GM12873 (cell line): ENCODE measurements at regions not wholly inside any gene's neighbourhood (a gene's known extent, or its start where the extent isn't known, plus 50 kb on each side); places are given as distances from the start of the nearest gene placed in this dataset.

Experiments used
- TF ChIP-seq, protein P1 (sequence below): IDR thresholded peaks from 2 replicates; pipeline ENCODE4 v1.5.1; 2012; ENCODE audit warnings: low read depth, mild to moderate bottlenecking, moderate library complexity, low read length, control low read depth; ENCODE audit not compliant: insufficient read depth; ENCODE audit errors: missing control alignments

DNA sequence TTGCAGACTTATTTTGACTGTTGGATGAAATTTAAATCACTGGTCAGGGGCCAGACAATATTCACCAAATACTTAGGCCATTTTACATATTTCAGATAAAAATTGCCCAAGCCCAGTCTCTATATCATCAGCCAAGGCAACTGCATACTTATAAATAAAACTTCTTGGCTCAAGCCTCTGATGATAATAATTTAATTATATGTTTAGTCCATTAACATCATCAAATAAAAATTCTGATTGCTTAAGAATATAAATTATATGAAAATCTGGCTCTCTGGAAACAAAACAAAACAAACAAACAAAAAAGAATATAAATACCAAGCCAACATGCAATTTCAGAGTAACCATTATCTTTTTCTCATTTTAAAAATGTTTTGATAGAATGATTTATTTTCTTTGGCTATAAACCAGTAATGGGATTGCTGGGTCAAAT is 165.2 kb downstream of the BTG1 start:
- TF ChIP-seq, protein P1, sequence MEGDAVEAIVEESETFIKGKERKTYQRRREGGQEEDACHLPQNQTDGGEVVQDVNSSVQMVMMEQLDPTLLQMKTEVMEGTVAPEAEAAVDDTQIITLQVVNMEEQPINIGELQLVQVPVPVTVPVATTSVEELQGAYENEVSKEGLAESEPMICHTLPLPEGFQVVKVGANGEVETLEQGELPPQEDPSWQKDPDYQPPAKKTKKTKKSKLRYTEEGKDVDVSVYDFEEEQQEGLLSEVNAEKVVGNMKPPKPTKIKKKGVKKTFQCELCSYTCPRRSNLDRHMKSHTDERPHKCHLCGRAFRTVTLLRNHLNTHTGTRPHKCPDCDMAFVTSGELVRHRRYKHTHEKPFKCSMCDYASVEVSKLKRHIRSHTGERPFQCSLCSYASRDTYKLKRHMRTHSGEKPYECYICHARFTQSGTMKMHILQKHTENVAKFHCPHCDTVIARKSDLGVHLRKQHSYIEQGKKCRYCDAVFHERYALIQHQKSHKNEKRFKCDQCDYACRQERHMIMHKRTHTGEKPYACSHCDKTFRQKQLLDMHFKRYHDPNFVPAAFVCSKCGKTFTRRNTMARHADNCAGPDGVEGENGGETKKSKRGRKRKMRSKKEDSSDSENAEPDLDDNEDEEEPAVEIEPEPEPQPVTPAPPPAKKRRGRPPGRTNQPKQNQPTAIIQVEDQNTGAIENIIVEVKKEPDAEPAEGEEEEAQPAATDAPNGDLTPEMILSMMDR: no peak

DNA sequence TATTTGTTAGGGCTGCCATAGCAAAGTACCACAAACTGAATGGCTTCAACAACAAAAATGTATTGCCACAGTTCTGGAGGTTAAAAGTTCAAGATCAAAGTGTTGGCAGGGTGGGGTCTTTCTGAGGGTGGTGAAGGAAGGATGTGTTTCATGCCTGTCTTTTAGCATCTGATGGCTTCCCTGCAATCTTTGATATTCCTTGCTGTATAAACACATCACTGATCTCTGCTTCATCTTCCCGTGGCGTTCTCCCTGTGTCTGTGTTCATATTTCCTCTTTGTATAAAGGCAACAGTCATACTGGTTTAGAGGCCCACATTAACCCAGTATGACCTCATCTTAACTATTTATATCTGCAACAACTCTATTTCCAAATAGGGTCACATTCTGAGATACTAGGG is 167.5 kb downstream of the BTG1 start:
- TF ChIP-seq, protein P1: no peak

DNA sequence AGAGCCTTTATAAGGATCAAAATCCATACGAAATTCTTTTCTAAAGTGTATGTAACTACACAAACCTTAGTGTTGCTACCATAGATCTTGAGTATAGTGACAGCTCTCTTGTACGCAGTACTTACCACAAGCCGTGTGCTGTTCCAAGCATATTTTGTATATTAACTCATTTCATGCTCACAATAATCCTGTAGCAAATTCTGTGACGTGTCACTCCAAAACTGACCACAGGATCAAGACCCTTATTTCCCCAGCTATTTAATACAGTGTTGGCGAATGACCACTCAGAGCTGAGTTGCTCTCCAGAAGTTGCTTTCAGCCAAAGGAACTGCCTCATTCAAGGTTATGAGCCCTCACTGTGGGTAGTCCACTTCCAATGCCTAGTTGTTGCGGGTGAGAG is 169.8 kb downstream of the BTG1 start:
- TF ChIP-seq, protein P1: no peak

DNA sequence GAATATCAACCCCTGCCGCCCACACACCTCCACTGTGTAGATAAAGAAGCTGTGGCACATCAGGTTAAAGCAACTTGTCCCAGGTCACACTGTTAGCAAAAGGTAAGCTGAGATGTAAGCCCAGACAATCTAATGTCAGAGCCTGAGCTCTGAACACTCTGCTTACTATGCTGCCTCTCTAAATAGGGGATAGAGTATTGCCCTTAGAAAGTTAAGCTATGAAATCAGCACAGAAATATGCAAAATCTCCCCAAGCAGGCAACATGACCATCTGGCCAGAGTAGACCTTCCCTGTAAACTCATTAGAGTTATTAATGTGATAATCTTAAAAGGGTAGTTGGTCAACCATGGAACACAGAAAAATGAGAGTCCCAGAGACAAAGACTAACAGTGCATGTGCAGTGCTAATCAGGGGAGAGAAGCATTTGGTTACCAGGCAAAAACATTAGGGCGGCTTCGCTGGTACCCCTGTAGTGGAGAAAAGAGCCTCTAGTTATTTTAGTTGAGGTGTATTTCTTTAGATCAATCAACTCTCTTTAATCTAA is 171.0 kb downstream of the BTG1 start:
- TF ChIP-seq, protein P1: no peak

DNA sequence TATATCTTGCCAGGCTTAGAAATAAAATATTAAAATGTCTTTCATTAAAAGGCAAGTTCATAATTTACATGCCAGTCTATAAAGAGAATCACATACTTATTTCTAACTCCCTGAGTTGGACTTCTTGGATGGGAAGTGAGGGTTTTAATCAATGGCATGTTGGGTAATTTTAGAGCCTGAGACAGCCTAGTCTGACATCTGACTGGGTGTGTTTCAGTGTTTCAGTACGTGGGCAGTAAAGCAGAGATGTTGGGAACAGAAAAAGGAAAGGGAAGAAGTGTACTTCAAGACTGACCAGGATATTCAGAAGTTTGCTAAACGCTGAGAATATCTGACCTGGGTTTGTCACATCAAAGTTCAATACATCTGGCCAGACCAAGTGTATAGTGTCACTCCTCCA is 171.8 kb downstream of the BTG1 start:
- TF ChIP-seq, protein P1: no peak

DNA sequence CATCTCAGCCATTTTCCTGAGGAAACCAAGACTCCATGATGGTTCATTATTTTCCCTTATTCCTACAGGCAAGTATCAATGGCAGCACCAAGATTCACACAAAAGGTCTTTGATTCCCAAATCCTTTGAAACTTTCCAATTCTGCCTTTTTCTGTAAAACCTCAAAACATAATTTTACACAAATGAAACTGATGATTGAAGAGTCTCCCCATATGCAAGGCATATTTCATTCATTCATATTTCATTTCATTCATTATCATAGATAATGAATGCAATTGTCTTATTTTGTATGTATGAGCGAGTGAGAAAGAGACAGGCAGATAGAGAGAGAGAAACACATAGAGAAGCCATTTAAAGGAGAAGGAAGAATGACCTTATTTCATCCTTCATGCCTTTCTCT is 172.8 kb downstream of the BTG1 start:
- TF ChIP-seq, protein P1: no peak

DNA sequence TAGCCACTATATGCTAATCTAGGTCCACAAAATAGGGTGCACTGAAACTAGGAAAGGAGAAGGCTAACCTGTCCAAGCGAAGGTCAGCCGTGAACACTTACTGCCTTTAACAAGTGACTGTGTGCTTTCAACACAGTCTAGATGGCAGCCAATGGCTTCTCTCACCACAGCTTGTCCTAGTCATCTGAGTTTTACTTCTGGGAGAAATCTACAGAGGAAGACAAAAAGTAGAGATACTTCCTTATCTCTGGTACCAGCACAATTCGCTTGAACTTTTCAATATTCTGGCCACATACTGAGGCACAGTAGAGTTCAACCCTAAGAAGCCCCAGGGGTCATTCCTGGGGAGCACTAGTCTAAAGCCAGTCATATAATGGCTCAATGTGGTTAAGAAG is 176.9 kb downstream of the BTG1 start:
- TF ChIP-seq, protein P1: no peak
